HG02884 (cell line): ENCODE measurements at regions not wholly inside any gene's neighbourhood (a gene's known extent, or its start where the extent isn't known, plus 50 kb on each side); places are given as distances from the start of the nearest gene placed in this dataset.

Experiments used
- ATAC-seq: cut with Tn5 transposase; IDR thresholded peaks from one replicate; pipeline ENCODE4 v1.9.1; 2021; ENCODE audit warnings: mild to moderate bottlenecking, moderate library complexity; ENCODE audit not compliant: unreplicated experiment

DNA sequence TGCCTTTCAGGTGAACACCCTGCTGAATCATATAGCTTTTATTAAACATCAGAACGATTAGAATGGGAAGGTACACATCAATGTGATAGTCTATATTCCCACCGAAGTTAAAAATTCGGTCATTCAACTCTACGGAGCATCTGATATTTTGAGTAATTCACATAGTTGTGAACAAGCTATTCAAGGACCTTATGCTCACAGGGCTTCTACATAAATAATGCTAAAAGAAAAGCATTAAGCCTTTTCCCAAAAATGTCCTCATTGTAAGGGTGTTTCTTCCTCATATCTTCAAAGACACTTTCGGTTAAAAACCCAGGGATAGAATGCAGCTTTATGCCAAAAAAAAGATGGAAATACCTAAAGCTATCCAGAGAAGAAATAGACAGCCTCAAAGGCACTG is 79.7 kb upstream of the EDNRA start:
- no peak for ATAC-seq

DNA sequence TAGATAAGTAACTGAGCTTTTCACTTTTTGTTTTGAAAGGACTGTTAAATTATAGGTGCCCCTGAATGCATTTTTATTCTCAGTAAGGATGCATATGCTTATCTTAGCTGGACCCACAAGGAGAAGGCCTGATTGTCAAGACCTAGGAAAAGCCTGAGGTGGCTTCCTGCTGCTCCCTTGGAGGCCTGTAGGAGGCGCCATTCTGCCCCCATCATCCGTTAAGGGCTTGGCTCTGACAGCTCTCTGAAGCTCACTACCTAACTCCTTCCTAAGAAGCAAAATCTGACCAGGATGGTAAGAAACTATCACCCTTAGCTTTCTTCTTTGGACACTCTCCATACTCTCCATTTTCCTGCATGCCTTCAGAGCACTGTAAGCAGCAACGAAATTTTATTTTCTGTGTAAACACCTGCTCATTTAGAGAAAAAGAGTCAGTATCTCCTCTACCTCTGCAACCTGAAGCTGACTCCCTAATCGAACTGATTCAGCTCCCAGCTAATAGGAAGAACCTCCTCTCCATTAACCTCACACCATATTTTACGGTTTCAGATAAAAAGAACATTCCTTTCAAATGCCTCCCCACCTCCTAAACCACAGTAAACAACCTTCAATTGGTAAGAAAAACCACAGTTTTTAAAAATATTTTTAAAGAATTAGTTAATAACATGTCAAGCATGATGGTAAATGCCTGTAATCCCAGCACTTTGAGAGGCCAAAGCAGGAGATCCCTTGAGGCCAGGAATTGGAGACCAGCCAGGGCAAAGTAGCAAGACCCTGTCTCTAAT is 73.4 kb upstream of the EDNRA start:
- no peak for ATAC-seq

DNA sequence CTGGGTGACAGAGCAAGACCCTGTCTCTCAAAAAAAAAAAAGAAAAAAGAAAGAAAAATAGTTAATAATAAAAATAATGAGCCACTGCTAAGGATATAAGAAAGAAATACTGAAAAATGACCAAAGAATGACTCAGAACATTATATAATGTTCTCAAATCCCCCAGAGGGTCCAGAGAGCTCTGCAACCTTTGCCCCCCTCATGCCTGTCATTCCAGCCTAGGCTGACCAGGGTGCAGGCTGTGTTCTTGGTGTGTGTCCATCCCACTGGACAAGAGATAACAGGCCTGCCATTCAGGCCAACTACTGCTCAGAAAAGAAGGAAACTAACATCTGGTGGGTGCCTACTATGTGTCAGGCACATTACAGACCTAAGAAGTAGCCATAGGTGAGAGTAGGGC is 72.7 kb upstream of the EDNRA start:
- ATAC-seq: no peak

DNA sequence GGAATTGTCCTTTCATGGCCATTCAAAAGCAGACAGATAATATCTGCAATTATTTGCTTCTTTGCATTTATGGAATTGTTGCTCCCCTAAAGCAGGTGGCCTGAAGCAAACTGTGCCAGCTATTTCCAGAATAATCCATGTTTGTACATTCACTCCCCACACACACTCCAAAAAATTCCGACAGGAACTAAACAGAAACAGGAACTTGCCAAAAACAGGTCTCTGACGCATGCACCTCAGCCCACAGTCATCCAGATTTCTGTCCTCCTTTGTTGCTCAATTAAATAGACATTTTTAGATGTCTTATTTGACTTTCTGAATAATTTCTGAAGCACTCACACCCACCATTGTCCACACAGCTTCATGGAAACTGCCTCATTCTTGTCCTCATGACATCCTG is 71.5 kb upstream of the EDNRA start:
- no peak for ATAC-seq

- no peak for ATAC-seq
Measured at GRCh38 chr4:147418226-147418625, 62.7 kb upstream of the EDNRA start.

DNA sequence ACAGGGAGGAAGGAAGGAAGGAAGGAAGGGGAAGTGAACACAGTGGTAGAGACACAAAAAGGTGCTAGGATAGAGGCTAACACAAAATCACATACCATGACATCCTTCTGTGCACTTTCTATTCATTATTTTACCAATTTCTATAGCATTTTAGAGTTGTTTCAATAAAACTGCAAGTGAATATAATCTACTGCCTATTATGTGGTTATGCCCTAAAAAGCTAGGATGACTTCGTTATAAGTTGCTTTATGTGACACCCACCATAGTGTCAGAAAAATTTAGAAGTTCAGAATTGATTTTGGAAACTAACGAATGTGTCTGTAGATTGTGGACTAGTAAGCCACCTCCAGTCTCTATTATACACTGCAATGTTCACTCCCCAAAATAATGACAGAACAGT is 59.4 kb upstream of the EDNRA start:
- ATAC-seq: no peak

GRCh38 chr4:147423229-147423628 is 57.7 kb upstream of the EDNRA start:
- ATAC-seq: no peak

- ATAC-seq: no peak
Measured at GRCh38 chr4:147425019-147425418, 55.9 kb upstream of the EDNRA start.

GRCh38 chr4:147428583-147428982 is 52.3 kb upstream of the EDNRA start:
- no peak for ATAC-seq

DNA sequence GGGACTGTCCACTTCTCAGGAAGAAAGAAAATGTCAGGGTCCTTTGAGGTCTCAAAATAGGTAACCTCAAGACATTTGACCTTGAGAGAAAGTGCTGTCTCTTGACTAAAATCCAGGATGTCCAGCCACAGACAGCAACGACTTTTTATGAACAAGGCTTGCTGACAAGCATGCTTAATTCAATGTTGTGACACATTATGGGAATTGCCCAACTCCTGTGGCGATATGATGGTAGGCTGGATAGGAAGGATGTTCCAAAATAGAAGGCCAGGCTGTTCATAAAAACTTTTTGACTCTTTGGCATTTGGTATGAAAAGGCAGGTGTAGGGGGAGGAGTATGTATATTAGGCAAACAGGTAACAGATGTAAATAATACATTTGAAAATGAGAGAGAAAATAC is 50.8 kb upstream of the EDNRA start:
- ATAC-seq: no peak
